B cell (primary cell): ENCODE measurements at regions not wholly inside any gene's neighbourhood (a gene's known extent, or its start where the extent isn't known, plus 50 kb on each side); places are given as distances from the start of the nearest gene placed in this dataset.

ENCODE experiments used
- ATAC-seq: fragments of 200-7000 bp; cut with Tn5 transposase; one replicate; pipeline ENCODE4 v1.10.0; 2021; ENCODE audit warnings: low read depth, mild to moderate bottlenecking, moderate number of reproducible peaks, moderate library complexity
- CTCF ChIA-PET: fragments of 350-600 bp; sonication (Branson Sonifier 250); formaldehyde crosslinking; loops from one replicate; lab custom pipeline; 2021; ENCODE audit warnings: antibody characterized with exemption, inconsistent platforms; lab: Charles Lee
- POLR2A ChIA-PET: fragments of 350-600 bp; sonication (Branson Sonifier 250); formaldehyde crosslinking; loops from one replicate; lab custom pipeline; 2021; ENCODE audit warnings: antibody characterized with exemption; lab: Charles Lee
- DNase-seq: peaks from one replicate; pipeline ENCODE4 v3.0.0; 2013
- H2AFZ ChIP-seq: 2 replicates; pipeline ENCODE4 v1.6.1; 2012; ENCODE audit warnings: mild to moderate bottlenecking, low read depth, low read length; ENCODE audit not compliant: insufficient read depth, poor library complexity, severe bottlenecking
- H3K27ac ChIP-seq, 2 donors: 1 replicate in 1 of 2; 2 replicates in 1 of 2; pipeline ENCODE4 v1.5.1; 2012 to 2013; ENCODE audit warnings: low read length in 2 of 2, mild to moderate bottlenecking in 2 of 2, moderate library complexity in 1 of 2
- H3K27me3 ChIP-seq, 4 experiments: fragments of 200-600 bp in 1 of 4; sonication (generic) in 1 of 4; replicated peaks in 1 of 4; 1 replicate in 2 of 4; 2 replicates in 2 of 4; pipeline versions ENCODE4 v1.6.1 to v1.7.0; 2013 to 2016; ENCODE audit warnings: low read length in 3 of 4, mild to moderate bottlenecking in 2 of 4, mixed read lengths in 1 of 4, moderate library complexity in 1 of 4; ENCODE audit not compliant: insufficient read depth in 4 of 4, control insufficient read depth in 3 of 4; ENCODE audit errors: control extremely low read depth in 1 of 4
- H3K36me3 ChIP-seq, 2 experiments: replicated peaks in 1 of 2; 1 replicate in 1 of 2; 2 replicates in 1 of 2; pipeline versions ENCODE4 v1.6.1 to v1.7.1; 2013; ENCODE audit warnings: low read length in 1 of 2; ENCODE audit not compliant: insufficient read depth in 2 of 2, control insufficient read depth in 1 of 2; ENCODE audit errors: control extremely low read depth in 1 of 2, extremely low read depth in 1 of 2
- H3K4me1 ChIP-seq, 2 donors: fragments of 200-600 bp in 1 of 2; sonication (generic) in 1 of 2; 1 replicate in 1 of 2; 2 replicates in 1 of 2; pipeline versions ENCODE4 v1.5.1 to v1.6.1; 2013 to 2017; ENCODE audit warnings: low read length in 2 of 2; ENCODE audit not compliant: control insufficient read depth in 2 of 2, insufficient read depth in 2 of 2
- H3K4me2 ChIP-seq: replicated peaks from 2 replicates; pipeline ENCODE3; 2012; ENCODE audit warnings: mild to moderate bottlenecking, low read depth, low read length; ENCODE audit not compliant: poor library complexity, severe bottlenecking
- H3K4me3 ChIP-seq, 5 experiments: fragments of 200-600 bp in 1 of 5; sonication (generic) in 1 of 5; 1 replicate in 3 of 5; 2 replicates in 2 of 5; pipeline versions ENCODE4 v1.5.1 to v1.7.0; 2011 to 2016; ENCODE audit warnings: low read length in 4 of 5, mild to moderate bottlenecking in 4 of 5, low read depth in 2 of 5, control low read depth in 1 of 5, moderate library complexity in 1 of 5; ENCODE audit not compliant: insufficient read depth in 1 of 5; ENCODE audit errors: control extremely low read depth in 1 of 5, extremely low read depth in 1 of 5
- H3K79me2 ChIP-seq: fragments of 200-600 bp; sonication (generic); one replicate; pipeline ENCODE4 v1.6.0; 2016; ENCODE audit warnings: low read length; ENCODE audit not compliant: control insufficient read depth, insufficient read depth
- H3K9ac ChIP-seq: fragments of 200-600 bp; sonication (generic); 2 replicates; pipeline ENCODE4 v1.6.1; 2017; ENCODE audit warnings: mild to moderate bottlenecking, low read length, moderate library complexity
- H3K9me3 ChIP-seq, 3 donors: one replicate each; pipeline versions ENCODE4 v1.6.1 to v1.7.1; 2013; ENCODE audit warnings: low read length in 2 of 3; ENCODE audit not compliant: control insufficient read depth in 2 of 3, insufficient read depth in 1 of 3; ENCODE audit errors: control extremely low read depth in 1 of 3
- H4K20me1 ChIP-seq: 2 replicates; pipeline ENCODE4 v1.6.0; 2012; ENCODE audit warnings: mild to moderate bottlenecking, low read length; ENCODE audit not compliant: insufficient read depth, control insufficient read depth, poor library complexity, severe bottlenecking
- H3K27ac Mint-ChIP-seq: one replicate; pipeline ENCODE4 v1.8.0; 2021; ENCODE audit warnings: mixed read lengths
- H3K27me3 Mint-ChIP-seq: one replicate; pipeline ENCODE4 v1.8.0; 2021; ENCODE audit warnings: mixed read lengths
- H3K4me1 Mint-ChIP-seq: one replicate; pipeline ENCODE4 v1.8.0; 2021; ENCODE audit warnings: mixed read lengths
- H3K4me3 Mint-ChIP-seq: one replicate; pipeline ENCODE4 v1.8.0; 2021; ENCODE audit warnings: mixed read lengths
- H3K9me3 Mint-ChIP-seq: one replicate; pipeline ENCODE4 v1.8.0; 2022; ENCODE audit warnings: mixed read lengths; ENCODE audit not compliant: insufficient read depth
- EZH2 ChIP-seq: IDR thresholded peaks from 2 replicates; pipeline ENCODE4 v1.6.1; 2012; ENCODE audit warnings: borderline replicate concordance, low read depth, mild to moderate bottlenecking, moderate library complexity, low read length; ENCODE audit not compliant: insufficient read depth, poor library complexity, severe bottlenecking
- WGBS: methylation state at CpG from one replicate; pipeline ENCODE4 v1.1.5; 2013; ENCODE audit warnings: missing lambda C conversion rate; ENCODE audit not compliant: insufficient coverage; 5-methylcytosine and 5-hydroxymethylcytosine counted together
- intact Hi-C: fragments of 100-400 bp; cut with micrococcal nuclease; formaldehyde crosslinking; loops from one replicate; pipeline ENCODE4 v1.10.0; 2022
- TF ChIP-seq, protein P1 (sequence below): fragments of 200-600 bp; IDR thresholded peaks from one replicate; pipeline ENCODE4 v1.8.0; 2022; ENCODE audit warnings: antibody characterized with exemption, mild to moderate bottlenecking

DNA sequence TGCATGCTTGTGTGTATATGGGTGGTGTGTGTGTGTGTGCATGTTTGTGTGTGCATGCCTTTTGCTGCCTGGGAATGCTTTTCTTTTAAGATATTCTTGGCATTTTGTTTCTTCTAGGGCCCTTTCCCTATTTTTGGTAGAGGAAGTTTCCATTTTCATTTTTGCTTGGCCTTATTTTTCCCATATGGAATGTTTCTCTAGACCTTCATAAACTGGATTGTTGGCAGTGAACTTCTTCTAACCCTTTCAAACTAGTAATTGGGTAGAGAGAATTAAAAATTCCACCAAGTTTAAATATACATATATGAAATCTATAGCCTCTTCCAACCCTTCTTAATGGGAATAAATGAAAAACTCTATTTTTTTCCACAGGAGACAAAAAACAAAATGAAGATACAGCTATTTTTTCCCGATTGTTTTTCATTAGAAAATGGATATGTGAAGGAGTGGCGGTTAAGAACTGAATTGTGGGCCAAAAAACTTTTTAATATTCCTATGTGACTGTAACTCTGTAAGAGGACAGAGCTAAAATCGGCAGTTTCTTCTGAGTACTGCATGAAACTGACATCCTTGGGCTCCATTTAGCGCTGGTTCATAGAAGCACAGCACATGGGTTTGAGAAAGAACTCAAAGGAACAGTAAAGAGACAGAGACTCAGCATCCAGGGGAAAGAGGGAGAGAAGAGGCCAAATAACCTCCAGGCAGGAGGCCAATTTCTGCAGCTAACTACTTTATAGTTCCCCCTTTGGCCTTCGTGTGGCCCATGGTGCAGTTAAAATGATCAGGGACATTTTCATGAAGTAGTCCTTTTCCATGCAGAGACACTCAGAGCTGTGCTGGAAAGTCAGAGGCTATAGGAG is 102.1 kb downstream of the TMEM170B start:
- 100% methylated on average over 1 of the region's 5 CpGs for WGBS
- intact Hi-C loops = no loop called here

DNA sequence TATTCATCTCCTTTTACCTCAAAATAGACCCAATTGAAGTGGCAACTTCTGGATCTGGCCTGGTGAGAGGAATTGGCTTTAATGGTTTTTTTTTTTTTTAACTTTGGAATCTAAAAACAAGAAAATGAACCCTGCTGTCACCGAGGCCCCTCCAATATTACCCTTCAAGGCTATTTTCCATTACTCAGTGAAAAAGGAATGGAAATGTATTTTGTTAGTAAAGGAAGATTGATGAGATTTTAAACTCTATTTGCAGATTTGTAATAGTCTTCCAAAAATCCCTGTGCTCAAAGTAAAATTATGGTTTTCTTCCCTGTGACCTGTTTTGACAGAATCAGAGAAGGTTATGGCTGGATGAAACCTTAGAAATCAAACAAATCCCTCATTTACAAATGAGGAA is 102.9 kb downstream of the TMEM170B start:
- ChIA-PET POLR2A (no interaction called here), CTCF (no interaction called here)
- WGBS = no CpG with 5 or more reads among the region's 1 CpG

More for the DNA sequence above, 102.1 kb downstream of the TMEM170B start:
- Histone ChIP-seq H3K27me3 (no peaks in the 10 kb centered on the region), H3K4me2 (no peak overlapping the region), H3K4me3 (no peak overlapping the region), H3K36me3 (no peaks in the 10 kb centered on the region), H3K9ac (no peak overlapping the region), H3K9me3 (no peaks in the 10 kb centered on the region), H3K27ac (no peak overlapping the region), H3K79me2 (no peaks in the 10 kb centered on the region), H4K20me1 (no peaks in the 10 kb centered on the region), H3K4me1 (no peaks in the 10 kb centered on the region), H2AFZ (no peak overlapping the region)
- CTCF ChIA-PET = no interaction called here
- H3K9me3 Mint-ChIP-seq = no peaks in the 10 kb centered on the region
- no peak for ATAC-seq
- H3K27ac Mint-ChIP-seq = no peak overlapping the region
- TF ChIP-seq, protein P1, sequence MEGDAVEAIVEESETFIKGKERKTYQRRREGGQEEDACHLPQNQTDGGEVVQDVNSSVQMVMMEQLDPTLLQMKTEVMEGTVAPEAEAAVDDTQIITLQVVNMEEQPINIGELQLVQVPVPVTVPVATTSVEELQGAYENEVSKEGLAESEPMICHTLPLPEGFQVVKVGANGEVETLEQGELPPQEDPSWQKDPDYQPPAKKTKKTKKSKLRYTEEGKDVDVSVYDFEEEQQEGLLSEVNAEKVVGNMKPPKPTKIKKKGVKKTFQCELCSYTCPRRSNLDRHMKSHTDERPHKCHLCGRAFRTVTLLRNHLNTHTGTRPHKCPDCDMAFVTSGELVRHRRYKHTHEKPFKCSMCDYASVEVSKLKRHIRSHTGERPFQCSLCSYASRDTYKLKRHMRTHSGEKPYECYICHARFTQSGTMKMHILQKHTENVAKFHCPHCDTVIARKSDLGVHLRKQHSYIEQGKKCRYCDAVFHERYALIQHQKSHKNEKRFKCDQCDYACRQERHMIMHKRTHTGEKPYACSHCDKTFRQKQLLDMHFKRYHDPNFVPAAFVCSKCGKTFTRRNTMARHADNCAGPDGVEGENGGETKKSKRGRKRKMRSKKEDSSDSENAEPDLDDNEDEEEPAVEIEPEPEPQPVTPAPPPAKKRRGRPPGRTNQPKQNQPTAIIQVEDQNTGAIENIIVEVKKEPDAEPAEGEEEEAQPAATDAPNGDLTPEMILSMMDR = no peak
- no peak for TF ChIP-seq EZH2
- peaks cover 5% of the 10 kb centered on the region for H3K27me3 Mint-ChIP-seq
- no peaks in the 10 kb centered on the region for H3K4me1 Mint-ChIP-seq
- H3K4me3 Mint-ChIP-seq = no peak overlapping the region
- DNase-seq = no peak
- POLR2A ChIA-PET = no interaction called here

More for the DNA sequence above, 102.9 kb downstream of the TMEM170B start:
- Histone ChIP-seq H4K20me1 (no peaks in the 10 kb centered on the region), H3K9me3 (no peaks in the 10 kb centered on the region), H3K27me3 (no peaks in the 10 kb centered on the region), H2AFZ (no peak overlapping the region), H3K9ac (no peak overlapping the region), H3K4me3 (no peak overlapping the region), H3K4me2 (no peak overlapping the region), H3K79me2 (no peaks in the 10 kb centered on the region), H3K36me3 (no peaks in the 10 kb centered on the region), H3K27ac (no peak overlapping the region), H3K4me1 (no peaks in the 10 kb centered on the region)
- TF ChIP-seq, protein P1 = no peak
- TF ChIP-seq EZH2 = no peak
- ATAC-seq (no peak), DNase-seq (no peak)
- intact Hi-C loops = no loop called here
- no peak overlapping the region for H3K27ac Mint-ChIP-seq
- peaks cover 7% of the 10 kb centered on the region for H3K27me3 Mint-ChIP-seq
- H3K4me3 Mint-ChIP-seq = no peak overlapping the region
- no peaks in the 10 kb centered on the region for H3K4me1 Mint-ChIP-seq
- H3K9me3 Mint-ChIP-seq = no peaks in the 10 kb centered on the region
